ENCODE measurements at regions not wholly inside any gene's neighbourhood (a gene's known extent, or its start where the extent isn't known, plus 50 kb on each side); places are given as distances from the start of the nearest gene placed in this dataset.

GRCh38 chr22:27674261-27674923, 127.2 kb downstream of the MN1 start:
- H3K9me3 ChIP-seq (replicated peaks; ENCODE audit: insufficient read depth, low read length) = no peaks in the 10 kb centered on the region
- H3K4me3 ChIP-seq (ENCODE audit: low read length) = no peak overlapping the region
- H4K20me1 ChIP-seq (ENCODE audit: insufficient read depth, low read length) = no peaks in the 10 kb centered on the region
- H3K27ac ChIP-seq (ENCODE audit: low read length) = no peak overlapping the region
- no peak overlapping the region for H2AFZ ChIP-seq (ENCODE audit: low read length)
- TF ChIP-seq CTCF (IDR thresholded peaks at IDR 0.05; ENCODE audit: low read length) = no peak
- TF ChIP-seq EZH2phosphoT487 (IDR thresholded peaks at IDR 0.05; ENCODE audit: low read length) = no peak
- TF ChIP-seq EZH2 (optimal IDR thresholded peaks at IDR 0.05; ENCODE audit: low read depth, low read length) = no peak
- H3K27me3 ChIP-seq (replicated peaks; ENCODE audit: insufficient read depth, low read length) = peaks cover 79% of the 10 kb centered on the region
- H3K79me2 ChIP-seq (ENCODE audit: low read length) = no peaks in the 10 kb centered on the region
- H3K4me2 ChIP-seq (ENCODE audit: low read depth, low read length) = no peak overlapping the region
- H3K9ac ChIP-seq (ENCODE audit: low read length) = no peak overlapping the region
- H3K9me2 ChIP-seq (replicated peaks; ENCODE audit: insufficient read depth, low read length) = no peaks in the 10 kb centered on the region
- no peaks in the 10 kb centered on the region for H3K36me3 ChIP-seq (replicated peaks; ENCODE audit: insufficient read depth, low read length)
- DNase-seq = no peak
- H3F3A ChIP-seq (ENCODE audit: insufficient read depth, low read length) = no peaks in the 10 kb centered on the region
- H3K4me1 ChIP-seq (ENCODE audit: low read length) = no peaks in the 10 kb centered on the region

GRCh38 chr22:27676545-27677213, 124.9 kb downstream of the MN1 start:
- Histone ChIP-seq H3K4me3 (ENCODE audit: low read length) (no peak overlapping the region), H3K4me2 (ENCODE audit: low read depth, low read length) (no peak overlapping the region), H2AFZ (ENCODE audit: low read length) (no peak overlapping the region), H3K4me1 (ENCODE audit: low read length) (no peaks in the 10 kb centered on the region), H3K27ac (ENCODE audit: low read length) (no peak overlapping the region), H3K36me3 (replicated peaks; ENCODE audit: insufficient read depth, low read length) (no peaks in the 10 kb centered on the region), H3K9me2 (replicated peaks; ENCODE audit: insufficient read depth, low read length) (no peaks in the 10 kb centered on the region), H3F3A (ENCODE audit: insufficient read depth, low read length) (no peaks in the 10 kb centered on the region), H3K9ac (ENCODE audit: low read length) (no peak overlapping the region), H3K9me3 (replicated peaks; ENCODE audit: insufficient read depth, low read length) (no peaks in the 10 kb centered on the region), H4K20me1 (ENCODE audit: insufficient read depth, low read length) (no peaks in the 10 kb centered on the region), H3K79me2 (ENCODE audit: low read length) (no peaks in the 10 kb centered on the region), H3K27me3 (replicated peaks; ENCODE audit: insufficient read depth, low read length) (peaks cover 87% of the 10 kb centered on the region)
- DNase-seq = no peak
- TF ChIP-seq CTCF (IDR thresholded peaks at IDR 0.05; ENCODE audit: low read length) (no peak), EZH2phosphoT487 (IDR thresholded peaks at IDR 0.05; ENCODE audit: low read length) (no peak), EZH2 (optimal IDR thresholded peaks at IDR 0.05; ENCODE audit: low read depth, low read length) (no peak)

GRCh38 chr22:27677905-27678458, 123.6 kb downstream of the MN1 start:
- no peaks in the 10 kb centered on the region for H3K36me3 ChIP-seq (replicated peaks; ENCODE audit: insufficient read depth, low read length)
- H3F3A ChIP-seq (ENCODE audit: insufficient read depth, low read length) = no peaks in the 10 kb centered on the region
- H3K9me2 ChIP-seq (replicated peaks; ENCODE audit: insufficient read depth, low read length) = no peaks in the 10 kb centered on the region
- peaks cover 94% of the 10 kb centered on the region for H3K27me3 ChIP-seq (replicated peaks; ENCODE audit: insufficient read depth, low read length)
- no peak overlapping the region for H3K9ac ChIP-seq (ENCODE audit: low read length)
- TF ChIP-seq EZH2phosphoT487 (IDR thresholded peaks at IDR 0.05; ENCODE audit: low read length) (no peak), EZH2 (optimal IDR thresholded peaks at IDR 0.05; ENCODE audit: low read depth, low read length) (no peak), CTCF (IDR thresholded peaks at IDR 0.05; ENCODE audit: low read length) (no peak)
- H3K4me1 ChIP-seq (ENCODE audit: low read length) = no peaks in the 10 kb centered on the region
- H3K9me3 ChIP-seq (replicated peaks; ENCODE audit: insufficient read depth, low read length) = no peaks in the 10 kb centered on the region
- H4K20me1 ChIP-seq (ENCODE audit: insufficient read depth, low read length) = no peaks in the 10 kb centered on the region
- no peak overlapping the region for H3K4me2 ChIP-seq (ENCODE audit: low read depth, low read length)
- no peak for DNase-seq
- no peak overlapping the region for H3K4me3 ChIP-seq (ENCODE audit: low read length)
- H3K27ac ChIP-seq (ENCODE audit: low read length) = no peak overlapping the region
- no peak overlapping the region for H2AFZ ChIP-seq (ENCODE audit: low read length)
- H3K79me2 ChIP-seq (ENCODE audit: low read length) = no peaks in the 10 kb centered on the region

Data from MM.1S (cell line).